K562 (cell line): ENCODE measurements at regions not wholly inside any gene's neighbourhood (a gene's known extent, or its start where the extent isn't known, plus 50 kb on each side); places are given as distances from the start of the nearest gene placed in this dataset.

Experiments
- ZSCAN29 ChIP-seq: fragments of 450-650 bp; IDR thresholded peaks from 2 replicates; pipeline ENCODE4 v1.6.1; 2017
- TF ChIP-seq, protein P1 (sequence below): sonication (generic); formaldehyde crosslinking; IDR thresholded peaks from 2 replicates; pipeline ENCODE4 v1.9.0; 2022; ENCODE audit warnings: mild to moderate bottlenecking, missing genetic modification reagents
- TF ChIP-seq, protein P2 (sequence below), 3 experiments: IDR thresholded peaks in 2 of 3; conservative IDR thresholded peaks in 1 of 3; 2 replicates each; pipeline ENCODE4 v1.5.1; 2011 to 2012; ENCODE audit warnings: low read length in 3 of 3, mild to moderate bottlenecking in 3 of 3, control low read depth in 2 of 3, improper control_type of control experiment in 1 of 3, inconsistent platforms in 1 of 3, low read depth in 1 of 3, mixed read lengths in 1 of 3, moderate library complexity in 1 of 3; ENCODE audit not compliant: insufficient read depth in 2 of 3

DNA sequence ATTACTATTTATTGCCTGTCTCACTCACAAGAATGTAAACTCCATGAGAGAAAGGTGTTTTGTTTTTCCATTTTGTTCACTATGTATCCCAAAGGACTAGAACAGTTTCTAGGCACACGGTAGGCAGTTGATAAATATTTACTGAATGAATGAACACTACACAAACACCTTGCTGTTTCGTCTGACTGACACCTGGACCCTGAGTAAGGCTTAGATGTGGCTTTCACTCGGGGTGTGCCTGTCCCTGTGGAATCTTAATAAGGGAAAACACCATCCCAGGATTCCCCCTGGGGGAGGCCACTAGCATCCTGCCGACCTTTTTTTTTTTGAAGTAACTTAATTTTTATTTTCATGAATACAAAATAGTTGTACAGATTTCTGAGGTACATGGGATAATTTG lies 66.6 kb upstream of the STEAP1B start:
- TF ChIP-seq, protein P1, sequence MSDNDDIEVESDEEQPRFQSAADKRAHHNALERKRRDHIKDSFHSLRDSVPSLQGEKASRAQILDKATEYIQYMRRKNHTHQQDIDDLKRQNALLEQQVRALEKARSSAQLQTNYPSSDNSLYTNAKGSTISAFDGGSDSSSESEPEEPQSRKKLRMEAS (CRISPR knock-in tag): no peak
- no peak for TF ChIP-seq ZSCAN29
- TF ChIP-seq, protein P2, sequence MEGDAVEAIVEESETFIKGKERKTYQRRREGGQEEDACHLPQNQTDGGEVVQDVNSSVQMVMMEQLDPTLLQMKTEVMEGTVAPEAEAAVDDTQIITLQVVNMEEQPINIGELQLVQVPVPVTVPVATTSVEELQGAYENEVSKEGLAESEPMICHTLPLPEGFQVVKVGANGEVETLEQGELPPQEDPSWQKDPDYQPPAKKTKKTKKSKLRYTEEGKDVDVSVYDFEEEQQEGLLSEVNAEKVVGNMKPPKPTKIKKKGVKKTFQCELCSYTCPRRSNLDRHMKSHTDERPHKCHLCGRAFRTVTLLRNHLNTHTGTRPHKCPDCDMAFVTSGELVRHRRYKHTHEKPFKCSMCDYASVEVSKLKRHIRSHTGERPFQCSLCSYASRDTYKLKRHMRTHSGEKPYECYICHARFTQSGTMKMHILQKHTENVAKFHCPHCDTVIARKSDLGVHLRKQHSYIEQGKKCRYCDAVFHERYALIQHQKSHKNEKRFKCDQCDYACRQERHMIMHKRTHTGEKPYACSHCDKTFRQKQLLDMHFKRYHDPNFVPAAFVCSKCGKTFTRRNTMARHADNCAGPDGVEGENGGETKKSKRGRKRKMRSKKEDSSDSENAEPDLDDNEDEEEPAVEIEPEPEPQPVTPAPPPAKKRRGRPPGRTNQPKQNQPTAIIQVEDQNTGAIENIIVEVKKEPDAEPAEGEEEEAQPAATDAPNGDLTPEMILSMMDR (IDR thresholded peaks at IDR 0.05 in 2 of 3, conservative IDR thresholded peaks at IDR 0.05 in 1 of 3; ENCODE audit: insufficient read depth in 2 of 3, low read depth in 1 of 3, low read length in 3 of 3): no peak
